K562 (cell line): ENCODE measurements at regions not wholly inside any gene's neighbourhood (a gene's known extent, or its start where the extent isn't known, plus 50 kb on each side); places are given as distances from the start of the nearest gene placed in this dataset.

Experiments
- ATAC-seq: fragments of 200-7000 bp; cut with Tn5 transposase; 3 replicates; pipeline ENCODE4 v1.9.1; 2020; ENCODE audit warnings: moderate library complexity
- BruUV-seq: library from RNA; stranded (reverse); fragments of 400-500 nt; replicated peaks from 2 replicates; lab custom pipeline; 2021; lab: Mats Ljungman, UMichigan
- CTCF ChIA-PET: fragments of 300-600 bp; formaldehyde crosslinking; extraction: SDS; loops from one replicate; lab custom pipeline; 2021; ENCODE audit warnings: low intra/inter-chr PET ratio; lab: Yijun Ruan, JAX
- POLR2A ChIA-PET: fragments of 300-600, 350-650 bp; sonication (Branson Sonifier 250); formaldehyde crosslinking; extraction: SDS; loops from one replicate; lab custom pipeline; 2021; ENCODE audit warnings: antibody characterized with exemption, inconsistent platforms; lab: Yijun Ruan, JAX
- DNase-seq, 4 experiments: peaks; one replicate each; pipeline versions ENCODE4 v3.0.0 to v3.0.0-alpha.2; 2011 to 2018; ENCODE audit warnings: low spot score in 3 of 4, mixed read lengths in 3 of 4; ENCODE audit errors: extremely low read depth in 1 of 4
- FAIRE-seq: peaks from 2 replicates; lab custom pipeline; 2011; peaks lifted over from hg19 to GRCh38; lab: Jason Lieb, UNC
- H2AFZ ChIP-seq: 2 replicates; pipeline ENCODE4 v1.6.0; 2011; ENCODE audit warnings: low read depth, low read length, control low read depth, inconsistent platforms
- H3K27ac ChIP-seq: fragments of 200-600 bp; 3 replicates; pipeline ENCODE4 v1.8.0; 2011; ENCODE audit warnings: low read depth, mild to moderate bottlenecking, control low read depth, inconsistent platforms, low read length, moderate library complexity, mixed read lengths; ENCODE audit errors: extremely low read depth
- H3K27me3 ChIP-seq, 2 experiments: fragments of 300-600 bp in 1 of 2; 2 replicates in 1 of 2; 3 replicates in 1 of 2; pipeline versions ENCODE4 v1.6.0 to v1.8.0; 2011; ENCODE audit warnings: inconsistent platforms in 2 of 2, low read length in 2 of 2, mild to moderate bottlenecking in 1 of 2, mixed read lengths in 1 of 2, moderate library complexity in 1 of 2; ENCODE audit not compliant: control insufficient read depth in 2 of 2, insufficient read depth in 2 of 2
- H3K36me3 ChIP-seq: fragments of 300-600 bp; 3 replicates; pipeline ENCODE4 v1.8.0; 2011; ENCODE audit warnings: mild to moderate bottlenecking, low read length, inconsistent platforms; ENCODE audit not compliant: control insufficient read depth, insufficient read depth
- H3K4me1 ChIP-seq, 2 experiments: fragments of 200-600 bp in 1 of 2; replicated peaks in 1 of 2; 2 replicates in 1 of 2; 3 replicates in 1 of 2; pipeline versions ENCODE4 v1.5.1 to v1.8.0; 2011; ENCODE audit warnings: inconsistent platforms in 2 of 2, low read length in 2 of 2, mild to moderate bottlenecking in 1 of 2, mixed read lengths in 1 of 2, moderate library complexity in 1 of 2; ENCODE audit not compliant: control insufficient read depth in 2 of 2, insufficient read depth in 2 of 2
- H3K4me2 ChIP-seq: 2 replicates; pipeline ENCODE4 v1.6.1; 2011; ENCODE audit warnings: low read length, control low read depth, inconsistent platforms, mixed read lengths; ENCODE audit not compliant: insufficient read depth
- H3K4me3 ChIP-seq: fragments of 200-600 bp; sonication (generic), shearing (Covaris generic); 2 replicates; pipeline ENCODE4 v1.5.1; 2016; ENCODE audit warnings: control low read depth, inconsistent platforms
- H3K79me2 ChIP-seq: fragments of 200-600 bp; 3 replicates; pipeline ENCODE4 v1.8.0; 2011; ENCODE audit warnings: low read length, inconsistent platforms; ENCODE audit not compliant: control insufficient read depth, insufficient read depth
- H3K9ac ChIP-seq, 2 experiments: 2 replicates each; pipeline versions ENCODE4 v1.6.0 to v1.6.1; 2011; ENCODE audit warnings: low read depth in 2 of 2, low read length in 2 of 2, control low read depth in 1 of 2, inconsistent platforms in 1 of 2, mild to moderate bottlenecking in 1 of 2, mixed read lengths in 1 of 2; ENCODE audit not compliant: insufficient read depth in 1 of 2
- H3K9me1 ChIP-seq: one replicate; pipeline ENCODE4 v1.6.0; 2011; ENCODE audit warnings: inconsistent platforms, mild to moderate bottlenecking, low read length, moderate library complexity; ENCODE audit not compliant: control insufficient read depth, insufficient read depth
- H3K9me3 ChIP-seq: replicated peaks from 2 replicates; pipeline ENCODE4 v1.5.1; 2011; ENCODE audit warnings: low read depth, low read length, inconsistent platforms; ENCODE audit not compliant: control insufficient read depth, insufficient read depth
- H4K20me1 ChIP-seq: replicated peaks from 2 replicates; pipeline ENCODE4 v1.6.1; 2011; ENCODE audit warnings: low read length, inconsistent platforms, mixed read lengths; ENCODE audit not compliant: control insufficient read depth, insufficient read depth
- C11orf30 ChIP-seq: fragments of 450-650 bp; IDR thresholded peaks from 2 replicates; pipeline ENCODE4 v1.6.1; 2016; ENCODE audit warnings: low read depth, mild to moderate bottlenecking
- DDX20 ChIP-seq: fragments of 450-650 bp; IDR thresholded peaks from 2 replicates; pipeline ENCODE4 v1.6.1; 2016; ENCODE audit warnings: missing genetic modification characterization, low read depth, mild to moderate bottlenecking, missing compliant biosample characterization, moderate library complexity
- GABPB1 ChIP-seq: sonication (generic); formaldehyde crosslinking; IDR thresholded peaks from 2 replicates; pipeline ENCODE4 v1.8.0; 2022; ENCODE audit warnings: mild to moderate bottlenecking, missing genetic modification reagents
- GATAD2B ChIP-seq: fragments of 450-650 bp; IDR thresholded peaks from 2 replicates; pipeline ENCODE4 v1.6.1; 2017; ENCODE audit warnings: mild to moderate bottlenecking, borderline replicate concordance
- HMG20A ChIP-seq: fragments of 450-650 bp; formaldehyde crosslinking; conservative IDR thresholded peaks from 2 replicates; pipeline ENCODE4 v1.4.0; 2020; ENCODE audit warnings: mild to moderate bottlenecking, mixed read lengths
- MTF1 ChIP-seq: fragments of 250-450 bp; sonication (Bioruptor Pico); IDR thresholded peaks from 2 replicates; pipeline ENCODE4 v1.9.0; 2021; ENCODE audit warnings: moderate library complexity, mild to moderate bottlenecking, inconsistent platforms, borderline replicate concordance
- PTBP1 ChIP-seq: fragments of 200-400 bp; formaldehyde crosslinking; IDR thresholded peaks from 2 replicates; pipeline ENCODE4 v1.6.1; 2017; ENCODE audit warnings: low read depth, low read length
- RBM39 ChIP-seq: fragments of 200-400 bp; formaldehyde crosslinking; optimal IDR thresholded peaks from 2 replicates; pipeline ENCODE3; 2018; ENCODE audit warnings: low read depth, low read length
- SMARCA4 ChIP-seq: fragments of 450-650 bp; IDR thresholded peaks from 2 replicates; pipeline ENCODE4 v1.6.1; 2016
- SMARCA5 ChIP-seq: fragments of 450-650 bp; IDR thresholded peaks from 2 replicates; pipeline ENCODE4 v1.6.1; 2016
- SMARCB1 ChIP-seq: IDR thresholded peaks from 2 replicates; pipeline ENCODE4 v1.6.1; 2011; ENCODE audit warnings: improper control_type of control experiment, low read depth; ENCODE audit not compliant: insufficient read length
- TAF15 ChIP-seq: fragments of 200-400 bp; formaldehyde crosslinking; IDR thresholded peaks from 2 replicates; pipeline ENCODE4 v1.6.1; 2017; ENCODE audit warnings: mild to moderate bottlenecking, low read depth, low read length, moderate library complexity
- ZBTB8A ChIP-seq: fragments of 450-650 bp; IDR thresholded peaks from 2 replicates; pipeline ENCODE4 v1.6.1; 2018; ENCODE audit warnings: mild to moderate bottlenecking, moderate library complexity; ENCODE audit not compliant: partially characterized antibody
- WGBS: fragments of 100-300 bp; shearing (Covaris generic); methylation state at CpG from one replicate; pipeline ENCODE4 v1.1.6; 2016; ENCODE audit warnings: low coverage, mixed read lengths; ENCODE audit not compliant: insufficient coverage; ENCODE audit errors: missing lambda C conversion rate; 5-methylcytosine and 5-hydroxymethylcytosine counted together
- in situ Hi-C: fragments of 300-500 bp; cut with MboI; formaldehyde crosslinking; loops from 4 replicates; pipeline ENCODE4 v1.15.0; 2018; ENCODE audit warnings: inconsistent platforms, mixed read lengths
- intact Hi-C: fragments of 100-400 bp; cut with micrococcal nuclease; formaldehyde crosslinking; loops from 2 replicates; pipeline ENCODE4 v1.14.2; 2022
- TF ChIP-seq, protein P1 (sequence below): sonication (generic); formaldehyde crosslinking; IDR thresholded peaks from 2 replicates; pipeline ENCODE4 v1.9.0; 2022; ENCODE audit warnings: mild to moderate bottlenecking, missing genetic modification reagents
- TF ChIP-seq, protein P2 (sequence below): fragments of 450-650 bp; formaldehyde crosslinking; IDR thresholded peaks from 2 replicates; pipeline ENCODE4 v1.4.0; 2020; ENCODE audit warnings: mild to moderate bottlenecking, mixed read lengths

DNA sequence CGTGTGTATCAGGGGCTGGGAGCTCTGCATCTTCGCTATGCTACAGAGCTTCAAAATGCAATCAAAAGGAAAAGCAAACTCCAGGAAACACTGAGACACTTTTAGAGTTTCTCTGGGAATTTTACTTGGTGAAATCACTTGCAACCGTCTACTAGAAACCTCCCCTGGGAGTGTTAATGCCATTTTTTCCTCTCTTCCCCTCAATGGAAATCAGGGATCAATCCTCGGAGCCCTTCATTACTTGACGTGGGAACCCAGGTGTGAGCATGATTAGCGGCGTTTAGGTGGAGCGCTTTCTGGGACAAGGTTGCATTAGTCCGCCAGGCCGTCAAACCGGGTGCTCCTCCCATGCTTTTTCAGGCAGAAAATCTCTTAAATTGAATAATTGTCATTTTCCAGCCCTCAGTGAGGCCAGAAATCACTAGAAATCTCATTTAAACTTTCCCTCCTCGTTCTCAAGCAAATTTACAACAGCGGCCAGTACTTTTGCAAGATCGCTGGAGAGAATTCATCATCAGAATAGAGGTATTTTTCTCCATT lies 191.3 kb downstream of the IRX1 start:
- Histone ChIP-seq H3K4me3 (no peak overlapping the region), H4K20me1 (no peaks in the 10 kb centered on the region), H3K36me3 (no peaks in the 10 kb centered on the region), H3K9ac (no peak overlapping the region), H3K4me1 (no peaks in the 10 kb centered on the region), H3K27ac (no peak overlapping the region), H3K79me2 (no peaks in the 10 kb centered on the region), H3K9me3 (no peaks in the 10 kb centered on the region; the same call in 1 of the 2 replicates), H2AFZ (no peak overlapping the region), H3K27me3 (0 out of 5 replicates have a peak, but pooled peaks cover 0 to 5% of the 10 kb centered on the region in 2 experiments), H3K9me1 (no peaks in the 10 kb centered on the region), H3K4me2 (no peak overlapping the region)
- in situ Hi-C loops (no loop called here), intact Hi-C loops (no loop called here)
- TF ChIP-seq, protein P1, sequence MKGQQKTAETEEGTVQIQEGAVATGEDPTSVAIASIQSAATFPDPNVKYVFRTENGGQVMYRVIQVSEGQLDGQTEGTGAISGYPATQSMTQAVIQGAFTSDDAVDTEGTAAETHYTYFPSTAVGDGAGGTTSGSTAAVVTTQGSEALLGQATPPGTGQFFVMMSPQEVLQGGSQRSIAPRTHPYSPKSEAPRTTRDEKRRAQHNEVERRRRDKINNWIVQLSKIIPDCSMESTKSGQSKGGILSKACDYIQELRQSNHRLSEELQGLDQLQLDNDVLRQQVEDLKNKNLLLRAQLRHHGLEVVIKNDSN = no peak
- TF ChIP-seq C11orf30 = no peak
- TF ChIP-seq SMARCA5 = no peak
- TF ChIP-seq GATAD2B = no peak
- no peak for TF ChIP-seq HMG20A (CRISPR knock-in tag)
- TF ChIP-seq, protein P2, sequence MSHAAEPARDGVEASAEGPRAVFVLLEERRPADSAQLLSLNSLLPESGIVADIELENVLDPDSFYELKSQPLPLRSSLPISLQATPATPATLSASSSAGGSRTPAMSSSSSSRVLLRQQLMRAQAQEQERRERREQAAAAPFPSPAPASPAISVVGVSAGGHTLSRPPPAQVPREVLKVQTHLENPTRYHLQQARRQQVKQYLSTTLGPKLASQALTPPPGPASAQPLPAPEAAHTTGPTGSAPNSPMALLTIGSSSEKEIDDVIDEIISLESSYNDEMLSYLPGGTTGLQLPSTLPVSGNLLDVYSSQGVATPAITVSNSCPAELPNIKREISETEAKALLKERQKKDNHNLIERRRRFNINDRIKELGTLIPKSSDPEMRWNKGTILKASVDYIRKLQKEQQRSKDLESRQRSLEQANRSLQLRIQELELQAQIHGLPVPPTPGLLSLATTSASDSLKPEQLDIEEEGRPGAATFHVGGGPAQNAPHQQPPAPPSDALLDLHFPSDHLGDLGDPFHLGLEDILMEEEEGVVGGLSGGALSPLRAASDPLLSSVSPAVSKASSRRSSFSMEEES (CRISPR knock-in tag) = no peak
- TF ChIP-seq TAF15 = no peak
- no peak for TF ChIP-seq SMARCB1
- no peak for TF ChIP-seq SMARCA4
- TF ChIP-seq RBM39 = no peak
- TF ChIP-seq DDX20 (tag) = no peak
- no peak for TF ChIP-seq PTBP1
- TF ChIP-seq ZBTB8A = no peak
- no peak for TF ChIP-seq GABPB1 (CRISPR knock-in tag)
- TF ChIP-seq MTF1 = no peak
- under 1% methylated on average over 14 of the region's 14 CpGs for WGBS
- no peak for DNase-seq
- FAIRE-seq = no peak
- CTCF ChIA-PET = no interaction called here
- ATAC-seq = no peak
- POLR2A ChIA-PET = no interaction called here
- BruUV-seq = no TSS peak
